ENCODE measurements at regions not wholly inside any gene's neighbourhood (a gene's known extent, or its start where the extent isn't known, plus 50 kb on each side); places are given as distances from the start of the nearest gene placed in this dataset.

DNA sequence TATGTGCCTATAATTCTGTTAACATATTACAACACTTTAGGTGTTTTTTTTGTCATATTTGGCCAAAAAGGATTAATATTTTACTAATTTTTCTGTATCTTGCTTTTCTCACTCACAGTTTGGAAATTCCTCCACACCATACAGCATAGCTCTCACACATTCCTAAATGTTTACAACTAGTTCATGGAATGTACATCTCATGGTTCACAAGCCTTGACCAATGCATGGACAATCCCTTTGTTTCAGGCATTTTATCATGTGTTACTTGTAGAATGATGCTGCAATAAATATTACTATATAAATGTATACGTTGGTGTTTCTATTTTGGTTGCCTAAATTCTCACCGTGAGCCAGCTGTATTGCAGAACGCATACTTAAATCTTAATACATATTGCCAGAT, 80.5 kb upstream of the SPATA31C2 start:
- H3K4me1 Mint-ChIP-seq: peaks cover 5% of the 10 kb centered on the region
- H3K27ac Mint-ChIP-seq (ENCODE audit: unreplicated experiment): no peak overlapping the region
- H3K36me3 Mint-ChIP-seq (ENCODE audit: low read depth): no peaks in the 10 kb centered on the region
- H3K27me3 Mint-ChIP-seq (ENCODE audit: low read depth): no peaks in the 10 kb centered on the region
- DNase-seq (ENCODE audit: low read depth, low spot score): no peak
- TF ChIP-seq, protein P1, sequence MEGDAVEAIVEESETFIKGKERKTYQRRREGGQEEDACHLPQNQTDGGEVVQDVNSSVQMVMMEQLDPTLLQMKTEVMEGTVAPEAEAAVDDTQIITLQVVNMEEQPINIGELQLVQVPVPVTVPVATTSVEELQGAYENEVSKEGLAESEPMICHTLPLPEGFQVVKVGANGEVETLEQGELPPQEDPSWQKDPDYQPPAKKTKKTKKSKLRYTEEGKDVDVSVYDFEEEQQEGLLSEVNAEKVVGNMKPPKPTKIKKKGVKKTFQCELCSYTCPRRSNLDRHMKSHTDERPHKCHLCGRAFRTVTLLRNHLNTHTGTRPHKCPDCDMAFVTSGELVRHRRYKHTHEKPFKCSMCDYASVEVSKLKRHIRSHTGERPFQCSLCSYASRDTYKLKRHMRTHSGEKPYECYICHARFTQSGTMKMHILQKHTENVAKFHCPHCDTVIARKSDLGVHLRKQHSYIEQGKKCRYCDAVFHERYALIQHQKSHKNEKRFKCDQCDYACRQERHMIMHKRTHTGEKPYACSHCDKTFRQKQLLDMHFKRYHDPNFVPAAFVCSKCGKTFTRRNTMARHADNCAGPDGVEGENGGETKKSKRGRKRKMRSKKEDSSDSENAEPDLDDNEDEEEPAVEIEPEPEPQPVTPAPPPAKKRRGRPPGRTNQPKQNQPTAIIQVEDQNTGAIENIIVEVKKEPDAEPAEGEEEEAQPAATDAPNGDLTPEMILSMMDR (conservative IDR thresholded peaks at IDR 0.05): no peak
- H3K9me3 Mint-ChIP-seq: peaks cover 2% of the 10 kb centered on the region
- no peak overlapping the region for H3K4me3 Mint-ChIP-seq

DNA sequence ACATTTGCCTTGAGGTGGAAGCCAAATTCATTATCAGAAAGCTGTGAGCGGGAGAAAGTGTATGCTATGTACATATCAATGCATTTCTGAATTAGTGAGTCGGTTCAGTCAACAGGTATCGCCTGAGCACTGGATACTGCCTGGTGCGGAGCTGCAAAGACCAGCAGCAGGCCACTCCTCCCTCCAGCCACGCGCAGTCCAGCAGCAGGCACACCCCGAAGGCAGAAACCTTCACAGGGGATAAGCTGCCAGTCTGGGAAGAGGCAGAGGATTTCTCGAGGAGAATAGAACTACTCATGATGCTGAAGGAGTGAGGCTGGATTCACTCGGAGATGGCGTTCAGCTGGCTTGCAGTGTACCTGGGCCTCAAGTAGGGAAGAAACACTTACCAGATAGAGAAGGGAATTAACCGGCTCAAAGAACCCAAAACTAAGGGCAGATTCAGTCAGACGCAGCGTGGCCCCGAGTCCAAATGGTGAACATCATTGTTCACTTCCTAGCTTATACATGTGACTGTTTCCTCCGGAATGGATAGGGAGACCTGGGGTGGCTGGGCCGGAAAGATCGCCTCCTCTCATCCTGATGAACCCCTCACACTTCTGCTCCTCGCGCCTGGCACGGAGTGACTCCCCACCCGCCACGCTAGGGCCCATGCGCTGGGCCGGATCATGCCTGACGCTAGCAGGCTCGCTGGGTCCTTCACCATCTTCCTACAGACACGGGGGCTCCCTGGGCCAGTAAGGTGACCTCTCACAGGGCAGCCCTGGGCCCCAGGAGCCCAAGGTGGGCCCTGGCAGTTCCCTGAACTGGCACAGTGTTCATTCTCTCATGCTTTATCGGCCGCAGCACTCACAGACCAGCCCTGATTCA, 78.1 kb upstream of the SPATA31C2 start:
- Mint-ChIP-seq H3K4me1 (peaks cover 3% of the 10 kb centered on the region), H3K9me3 (peaks cover 5% of the 10 kb centered on the region), H3K27ac (ENCODE audit: unreplicated experiment) (no peak overlapping the region), H3K4me3 (no peak overlapping the region), H3K36me3 (ENCODE audit: low read depth) (peaks cover 3% of the 10 kb centered on the region), H3K27me3 (ENCODE audit: low read depth) (no peaks in the 10 kb centered on the region)
- no peak for DNase-seq (ENCODE audit: low read depth, low spot score)
- TF ChIP-seq, protein P1 (conservative IDR thresholded peaks at IDR 0.05): no peak

DNA sequence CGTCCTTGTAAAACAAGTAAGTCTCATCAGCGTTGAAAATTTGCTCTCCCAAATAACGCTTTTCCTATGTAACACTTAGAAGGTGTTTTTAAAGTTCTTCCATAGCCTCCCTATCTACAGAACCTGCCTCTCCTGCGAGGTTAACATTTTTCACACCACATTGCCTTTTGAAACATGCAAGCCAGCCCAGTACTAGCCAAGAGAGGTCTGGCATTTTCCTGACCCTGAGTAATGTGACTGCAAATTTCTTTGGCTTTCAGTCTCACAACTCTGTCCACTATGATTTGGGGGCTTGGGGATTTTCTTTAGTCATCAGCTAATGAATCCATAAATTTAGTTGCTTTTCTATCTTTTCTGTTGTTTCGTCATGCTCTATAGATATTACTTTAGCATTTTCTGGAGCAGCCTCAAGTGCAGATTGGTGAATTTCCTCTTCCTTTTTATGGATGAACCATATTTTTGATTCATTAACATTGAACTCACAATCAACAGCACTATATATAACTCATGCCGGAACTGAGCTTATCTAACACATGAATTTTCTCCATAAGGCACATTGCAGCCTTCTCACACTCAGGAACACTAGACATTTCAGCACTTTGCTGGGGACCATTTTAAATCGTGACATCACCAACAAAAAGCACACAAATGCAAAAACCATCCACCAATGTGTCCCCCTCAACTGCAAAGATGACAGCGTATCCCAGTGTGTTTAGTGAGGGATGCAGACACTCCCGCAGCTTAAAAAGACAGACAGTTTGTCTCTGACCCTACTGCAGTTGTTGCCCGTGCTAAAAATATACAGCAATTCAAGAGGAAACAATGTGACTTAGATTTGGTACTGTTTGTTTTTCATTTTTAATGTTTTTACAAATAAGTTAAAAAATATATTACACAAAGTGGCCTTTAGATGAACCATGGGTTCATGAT, 77.2 kb upstream of the SPATA31C2 start:
- Mint-ChIP-seq H3K36me3 (ENCODE audit: low read depth) (peaks cover 3% of the 10 kb centered on the region), H3K4me1 (no peaks in the 10 kb centered on the region), H3K9me3 (peaks cover 5% of the 10 kb centered on the region), H3K27me3 (ENCODE audit: low read depth) (no peaks in the 10 kb centered on the region), H3K4me3 (no peak overlapping the region), H3K27ac (ENCODE audit: unreplicated experiment) (no peak overlapping the region)
- no peak for DNase-seq (ENCODE audit: low read depth, low spot score)
- TF ChIP-seq, protein P1 (conservative IDR thresholded peaks at IDR 0.05): no peak

DNA sequence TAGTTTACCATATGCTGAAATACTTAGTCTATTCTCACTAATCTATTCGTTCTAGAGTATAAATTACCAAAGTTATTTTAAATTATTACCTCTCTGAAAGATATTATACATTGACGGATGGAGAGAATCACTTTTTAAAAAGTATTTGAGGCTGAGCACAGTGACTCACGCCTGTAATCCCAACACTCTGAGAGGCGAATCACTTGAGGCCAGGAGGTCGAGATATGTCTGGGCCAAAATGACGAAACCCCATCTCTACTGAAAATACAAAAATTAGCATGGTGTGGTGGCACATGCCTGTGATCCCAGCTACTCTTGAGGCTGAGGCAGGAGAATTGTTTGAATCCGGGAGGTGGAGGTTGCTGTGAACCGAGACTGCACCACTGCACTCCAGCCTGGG, 64.0 kb upstream of the SPATA31C2 start:
- Mint-ChIP-seq H3K36me3 (ENCODE audit: low read depth) (no peaks in the 10 kb centered on the region), H3K27me3 (ENCODE audit: low read depth) (no peaks in the 10 kb centered on the region), H3K4me3 (no peak overlapping the region), H3K4me1 (peaks cover 10% of the 10 kb centered on the region), H3K27ac (ENCODE audit: unreplicated experiment) (no peak overlapping the region), H3K9me3 (no peaks in the 10 kb centered on the region)
- no peak for DNase-seq (ENCODE audit: low read depth, low spot score)
- TF ChIP-seq, protein P1 (conservative IDR thresholded peaks at IDR 0.05): no peak

DNA sequence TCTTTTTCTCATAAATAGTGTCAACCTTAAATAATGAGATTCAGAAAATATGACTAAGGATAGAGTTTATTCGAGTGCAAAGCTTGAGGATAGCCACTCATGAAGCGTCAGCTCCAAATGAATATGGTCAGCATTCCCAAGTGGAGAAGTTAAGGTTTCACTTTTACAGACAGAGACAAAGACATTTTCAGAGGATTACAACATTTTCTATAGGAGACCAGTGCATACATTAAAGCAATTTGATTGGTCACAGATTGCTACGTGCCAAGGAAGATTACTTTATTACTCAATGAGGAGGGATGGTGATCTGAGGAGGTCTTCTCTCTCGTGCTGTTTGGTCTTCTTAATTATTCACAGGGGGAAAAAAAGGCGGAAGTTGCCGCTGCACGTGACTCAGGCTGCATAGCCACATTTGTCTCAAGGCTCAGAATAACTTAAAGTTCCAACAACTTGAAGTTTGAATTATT, 60.1 kb upstream of the SPATA31C2 start:
- H3K27ac Mint-ChIP-seq (ENCODE audit: unreplicated experiment): no peak overlapping the region
- peaks cover 10% of the 10 kb centered on the region for H3K4me1 Mint-ChIP-seq
- no peaks in the 10 kb centered on the region for H3K9me3 Mint-ChIP-seq
- no peak for DNase-seq (ENCODE audit: low read depth, low spot score)
- TF ChIP-seq, protein P1 (conservative IDR thresholded peaks at IDR 0.05): no peak
- no peak overlapping the region for H3K4me3 Mint-ChIP-seq
- no peaks in the 10 kb centered on the region for H3K27me3 Mint-ChIP-seq (ENCODE audit: low read depth)
- H3K36me3 Mint-ChIP-seq (ENCODE audit: low read depth): no peaks in the 10 kb centered on the region
